CD4-positive, alpha-beta memory T cell (primary cell): ENCODE measurements at regions not wholly inside any gene's neighbourhood (a gene's known extent, or its start where the extent isn't known, plus 50 kb on each side); places are given as distances from the start of the nearest gene placed in this dataset.

Experiments used
- CTCF ChIA-PET: fragments of 350-600 bp; sonication (Branson Sonifier 250); formaldehyde crosslinking; loops from one replicate; lab custom pipeline; 2021; ENCODE audit warnings: inconsistent platforms; ENCODE audit not compliant: partially characterized antibody; lab: Charles Lee
- POLR2A ChIA-PET: fragments of 350-600 bp; sonication (Branson Sonifier 250); formaldehyde crosslinking; loops from one replicate; lab custom pipeline; 2021; ENCODE audit not compliant: partially characterized antibody; lab: Charles Lee
- DNase-seq, 5 donors: peaks; one replicate each; pipeline versions ENCODE4 v3.0.0 to v3.0.0-alpha.2; 2020 to 2022; ENCODE audit warnings: mixed read lengths in 1 of 5
- H3K27ac ChIP-seq: one replicate; pipeline ENCODE4 v1.7.0; 2013; ENCODE audit warnings: low read depth, low read length
- H3K27me3 ChIP-seq: 2 replicates; pipeline ENCODE4 v1.7.0; 2013; ENCODE audit warnings: mild to moderate bottlenecking, low read length, moderate library complexity; ENCODE audit not compliant: insufficient read depth
- H3K36me3 ChIP-seq: 2 replicates; pipeline ENCODE4 v1.7.0; 2013; ENCODE audit warnings: mild to moderate bottlenecking, low read length, moderate library complexity; ENCODE audit not compliant: insufficient read depth
- H3K4me1 ChIP-seq: 2 replicates; pipeline ENCODE4 v1.7.0; 2013; ENCODE audit warnings: mild to moderate bottlenecking, low read length, moderate library complexity; ENCODE audit not compliant: insufficient read depth
- H3K4me3 ChIP-seq, 2 donors: one replicate each; pipeline ENCODE4 v1.7.0; 2013; ENCODE audit warnings: low read length in 2 of 2, mild to moderate bottlenecking in 1 of 2
- H3K9me3 ChIP-seq, 2 donors: one replicate each; pipeline ENCODE4 v1.7.0; 2013; ENCODE audit warnings: low read length in 2 of 2, control low read depth in 1 of 2; ENCODE audit not compliant: control insufficient read depth in 1 of 2
- H3K27ac Mint-ChIP-seq, 7 donors: one replicate each; pipeline ENCODE4 v1.8.0; 2020 to 2021; ENCODE audit warnings: mixed read lengths in 7 of 7, mild to moderate bottlenecking in 6 of 7, inconsistent platforms in 3 of 7, moderate library complexity in 3 of 7
- H3K27me3 Mint-ChIP-seq, 2 donors: one replicate each; pipeline ENCODE4 v1.8.0; 2020 to 2021; ENCODE audit warnings: mixed read lengths in 2 of 2
- H3K36me3 Mint-ChIP-seq, 2 donors: one replicate each; pipeline ENCODE4 v1.8.0; 2020 to 2021; ENCODE audit warnings: mixed read lengths in 2 of 2, inconsistent platforms in 1 of 2, mild to moderate bottlenecking in 1 of 2
- H3K4me1 Mint-ChIP-seq, 4 donors: one replicate each; pipeline ENCODE4 v1.8.0; 2020 to 2021; ENCODE audit warnings: mixed read lengths in 4 of 4, mild to moderate bottlenecking in 1 of 4
- H3K4me3 Mint-ChIP-seq, 8 donors: one replicate each; pipeline ENCODE4 v1.8.0; 2020 to 2021; ENCODE audit warnings: mixed read lengths in 8 of 8, mild to moderate bottlenecking in 7 of 8, moderate library complexity in 6 of 8, inconsistent platforms in 3 of 8
- H3K9me3 Mint-ChIP-seq, 8 donors: one replicate each; pipeline ENCODE4 v1.8.0; 2020 to 2021; ENCODE audit warnings: mixed read lengths in 8 of 8, mild to moderate bottlenecking in 5 of 8, inconsistent platforms in 3 of 8, moderate library complexity in 1 of 8
- intact Hi-C: fragments of 100-400 bp; cut with micrococcal nuclease; formaldehyde crosslinking; loops from one replicate; pipeline ENCODE4 v1.15.1; 2023

DNA sequence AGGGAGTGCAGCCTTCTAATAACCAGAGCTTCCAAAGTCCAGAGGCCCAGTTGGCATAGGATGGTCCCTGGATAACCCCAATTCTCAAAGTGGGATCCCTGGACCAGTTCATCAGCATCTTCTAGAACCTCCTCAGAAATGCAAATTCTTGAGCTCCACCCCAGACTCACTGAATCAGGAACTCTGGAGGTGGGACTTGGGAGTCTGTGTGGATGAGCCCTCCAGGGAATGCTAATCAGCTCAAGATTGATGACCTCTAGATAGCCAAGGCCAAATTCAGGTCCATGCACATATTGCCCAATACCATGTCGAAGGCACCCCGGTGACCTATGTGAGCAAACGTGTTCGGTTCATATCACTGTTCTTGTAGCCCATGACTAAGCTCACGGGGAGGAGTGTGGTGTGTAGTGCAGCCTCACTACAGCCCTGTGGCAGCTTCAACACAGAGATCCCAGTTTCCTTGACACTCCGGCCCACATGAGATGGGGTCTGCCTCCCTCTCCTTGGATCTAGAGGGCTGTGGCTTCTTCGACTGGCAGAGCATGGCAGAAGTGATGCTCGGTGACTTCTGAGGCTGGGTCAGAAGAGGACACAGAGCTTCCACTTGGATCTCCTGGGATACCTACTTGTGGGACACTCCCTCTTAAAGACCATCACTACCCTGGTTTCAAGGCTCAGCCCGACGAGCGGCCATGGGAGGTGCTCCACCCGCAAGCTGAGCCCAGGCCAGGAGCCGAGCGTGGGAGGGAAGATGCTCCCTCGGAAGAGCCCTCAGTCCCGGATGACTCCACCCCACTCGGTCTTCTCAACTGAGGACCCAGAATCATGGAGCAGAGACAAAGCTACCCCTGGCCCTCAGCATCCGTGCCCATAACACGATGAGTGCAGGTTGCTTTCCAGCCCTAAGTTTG lies 151.1 kb upstream of the CST7 start:
- Mint-ChIP-seq H3K9me3 (no peaks in the 10 kb centered on the region), H3K4me3 (no peak overlapping the region), H3K27ac (no peak overlapping the region), H3K27me3 (peaks cover 4 to 7% of the 10 kb centered on the region in 2 donors), H3K4me1 (no peaks in the 10 kb centered on the region), H3K36me3 (no peaks in the 10 kb centered on the region)
- Histone ChIP-seq H3K4me3 (no peak overlapping the region), H3K9me3 (no peaks in the 10 kb centered on the region), H3K36me3 (no peaks in the 10 kb centered on the region), H3K4me1 (no peaks in the 10 kb centered on the region), H3K27me3 (no peaks in the 10 kb centered on the region), H3K27ac (no peak overlapping the region)
- no peak for DNase-seq
- intact Hi-C loops, result no loop called here
- CTCF ChIA-PET, result no interaction called here
- POLR2A ChIA-PET, result no interaction called here

DNA sequence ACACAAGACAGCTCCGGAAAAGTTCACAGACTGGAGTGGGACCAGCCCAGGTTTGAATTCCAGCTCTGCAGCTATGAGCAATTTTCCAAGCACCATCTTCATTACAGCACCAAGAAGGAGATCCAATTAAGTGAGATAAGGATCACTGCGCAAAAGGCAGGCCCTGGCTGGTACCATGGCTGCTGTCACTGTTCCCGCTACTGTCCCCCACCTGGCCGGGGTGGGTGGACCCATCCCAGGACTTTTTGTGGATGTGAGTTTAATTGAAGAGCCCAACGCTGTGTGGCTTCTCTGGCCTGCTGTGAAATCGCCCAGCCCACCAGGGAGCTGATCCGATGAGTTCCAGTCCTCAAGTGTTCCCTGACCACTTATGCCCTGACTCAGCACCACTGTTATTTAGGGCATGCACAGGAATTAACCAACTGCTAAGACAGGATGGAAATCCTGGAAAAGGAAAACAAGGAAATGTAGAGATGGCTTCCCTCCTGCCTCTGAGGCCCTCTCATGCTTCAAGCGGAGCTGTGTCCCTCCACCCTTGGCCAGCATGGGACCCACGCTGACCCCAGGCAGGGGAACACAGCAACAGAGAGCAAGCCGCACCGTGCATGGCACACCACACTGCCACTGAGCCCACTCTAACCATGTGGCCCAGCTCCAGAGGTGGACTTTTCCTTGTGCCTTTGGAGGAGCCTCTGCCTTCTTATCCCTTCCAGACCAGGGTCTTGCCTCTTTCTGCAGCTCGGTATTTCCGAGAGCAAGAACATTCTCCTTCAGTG lies 150.0 kb upstream of the CST7 start:
- H3K27me3 ChIP-seq, result no peaks in the 10 kb centered on the region
- H3K4me3 ChIP-seq, result no peak overlapping the region
- no peak overlapping the region for H3K4me3 Mint-ChIP-seq
- H3K27ac Mint-ChIP-seq, result no peak overlapping the region
- POLR2A ChIA-PET, result no interaction called here
- intact Hi-C loops, result no loop called here
- H3K4me1 ChIP-seq, result no peaks in the 10 kb centered on the region
- no peak overlapping the region for H3K27ac ChIP-seq
- H3K36me3 Mint-ChIP-seq, result no peaks in the 10 kb centered on the region
- no peaks in the 10 kb centered on the region for H3K36me3 ChIP-seq
- H3K4me1 Mint-ChIP-seq, result no peaks in the 10 kb centered on the region
- DNase-seq, result no peak
- no peaks in the 10 kb centered on the region for H3K9me3 ChIP-seq
- no peaks in the 10 kb centered on the region for H3K9me3 Mint-ChIP-seq
- H3K27me3 Mint-ChIP-seq, result peaks cover 4 to 7% of the 10 kb centered on the region in 2 donors
- CTCF ChIA-PET, result no interaction called here

DNA sequence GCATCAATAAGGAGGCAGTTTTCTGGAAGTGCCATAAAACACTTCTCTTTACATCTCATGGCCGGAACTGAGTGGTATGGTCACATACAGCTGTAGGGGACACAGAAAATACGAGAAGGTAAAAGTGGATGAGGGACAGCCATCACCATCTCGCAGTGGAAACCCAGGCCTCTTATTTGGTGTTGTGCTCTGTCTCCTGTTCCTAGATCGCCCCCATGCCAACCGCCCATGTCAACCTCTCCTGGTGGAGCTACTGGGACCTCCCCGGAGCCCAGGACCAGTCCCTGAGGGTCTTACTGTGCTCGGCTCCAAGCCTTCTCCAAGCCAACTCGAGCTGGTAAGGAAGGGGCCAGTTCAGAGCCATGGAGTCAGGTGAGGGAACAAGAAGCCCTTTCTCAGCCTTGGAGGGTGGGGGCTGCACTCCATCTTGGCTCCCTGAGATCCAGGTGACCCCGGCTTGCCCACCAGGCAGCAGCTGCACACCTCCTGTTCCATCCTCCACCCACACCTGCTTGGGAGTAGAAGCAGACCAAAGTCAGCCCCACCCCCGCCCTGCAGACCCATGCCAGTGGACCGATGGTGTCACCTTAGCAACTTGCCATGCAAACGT lies 149.0 kb upstream of the CST7 start:
- CTCF ChIA-PET, result no interaction called here
- POLR2A ChIA-PET, result no interaction called here

DNA sequence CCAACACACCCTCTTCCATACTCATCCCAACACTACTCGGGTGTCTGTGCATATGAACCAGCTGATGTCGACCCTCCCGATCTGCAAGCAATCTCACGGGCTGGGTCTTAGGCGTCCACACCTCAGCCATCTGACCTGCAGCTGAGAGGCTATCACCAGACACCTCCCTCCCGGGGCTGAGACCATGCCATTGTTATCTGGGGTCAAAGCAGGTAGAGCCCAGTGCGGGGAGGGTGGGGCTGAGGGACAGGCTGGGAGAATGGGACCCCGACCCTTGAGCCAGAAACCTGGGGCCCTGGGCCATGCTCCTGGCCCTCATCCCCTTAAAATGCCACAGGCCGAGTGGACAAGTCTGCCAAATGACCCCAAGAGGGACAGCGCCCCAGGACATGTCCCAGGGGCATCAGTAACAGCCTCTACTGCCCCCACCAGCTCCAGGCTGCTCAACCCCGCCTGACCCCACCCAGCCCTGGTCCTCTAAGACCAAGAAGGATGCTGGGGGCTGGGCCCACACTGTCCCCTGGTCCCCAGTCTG lies 146.7 kb upstream of the CST7 start:
- H3K27ac Mint-ChIP-seq, result no peak overlapping the region
- H3K9me3 Mint-ChIP-seq, result no peaks in the 10 kb centered on the region
- DNase-seq, result no peak
- H3K27ac ChIP-seq, result no peak overlapping the region
- ChIA-PET CTCF (no interaction called here), POLR2A (no interaction called here)
- intact Hi-C loops, result no loop called here
- H3K27me3 Mint-ChIP-seq, result peaks cover 0 to 3% of the 10 kb centered on the region in 2 donors
- no peaks in the 10 kb centered on the region for H3K4me1 Mint-ChIP-seq
- H3K4me3 ChIP-seq, result no peak overlapping the region
- H3K9me3 ChIP-seq, result no peaks in the 10 kb centered on the region
- H3K27me3 ChIP-seq, result no peaks in the 10 kb centered on the region
- no peaks in the 10 kb centered on the region for H3K36me3 Mint-ChIP-seq
- no peak overlapping the region for H3K4me3 Mint-ChIP-seq
- no peaks in the 10 kb centered on the region for H3K4me1 ChIP-seq
- no peaks in the 10 kb centered on the region for H3K36me3 ChIP-seq

More for the DNA sequence above, 149.0 kb upstream of the CST7 start:
- H3K9me3 ChIP-seq, result no peaks in the 10 kb centered on the region
- Mint-ChIP-seq H3K4me3 (no peak overlapping the region), H3K36me3 (no peaks in the 10 kb centered on the region), H3K27me3 (peaks cover 4% of the 10 kb centered on the region in 2 donors), H3K9me3 (no peaks in the 10 kb centered on the region), H3K27ac (no peak overlapping the region), H3K4me1 (no peaks in the 10 kb centered on the region)
- no peak overlapping the region for H3K4me3 ChIP-seq
- no peak overlapping the region for H3K27ac ChIP-seq
- no peaks in the 10 kb centered on the region for H3K27me3 ChIP-seq
- DNase-seq, result no peak
- no peaks in the 10 kb centered on the region for H3K36me3 ChIP-seq
- intact Hi-C loops, result no loop called here
- no peaks in the 10 kb centered on the region for H3K4me1 ChIP-seq

DNA sequence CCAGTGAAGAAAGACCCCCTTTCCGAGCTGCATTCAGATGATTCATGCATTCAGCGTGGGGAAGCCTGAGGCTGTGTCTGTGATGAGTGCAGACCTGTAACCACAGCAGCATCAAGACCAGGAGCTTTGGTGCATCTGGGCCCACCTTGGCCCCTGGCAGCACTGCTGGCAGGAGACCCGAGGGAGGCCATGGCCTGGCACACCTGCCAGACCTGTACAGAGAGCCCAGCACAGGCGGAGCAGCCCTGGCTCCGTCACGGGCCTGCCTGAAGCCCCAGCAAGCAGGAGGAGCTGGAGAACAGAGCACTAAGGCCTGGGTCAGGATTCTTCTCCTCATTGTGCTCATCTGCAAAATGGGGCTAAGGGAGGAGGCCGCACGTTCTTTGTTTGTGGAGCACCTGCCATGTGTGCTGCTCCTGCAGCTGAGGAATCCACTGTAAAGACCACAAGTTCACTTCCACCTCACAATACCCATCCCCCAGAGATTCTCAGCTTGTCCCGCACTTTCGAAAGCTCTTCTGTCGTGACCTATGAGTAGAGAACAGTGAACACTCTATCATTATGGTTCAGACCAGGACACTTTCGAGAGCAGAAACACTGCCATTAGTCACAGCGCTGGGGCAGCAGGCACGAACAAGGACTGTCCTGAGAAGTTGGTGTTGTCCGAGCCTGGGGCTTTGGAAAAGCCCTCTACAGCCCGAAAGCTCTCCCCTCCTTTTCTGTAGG lies 144.4 kb upstream of the CST7 start:
- no peaks in the 10 kb centered on the region for H3K4me1 ChIP-seq
- ChIA-PET POLR2A (no interaction called here), CTCF (no interaction called here)
- no peaks in the 10 kb centered on the region for H3K9me3 Mint-ChIP-seq
- H3K4me1 Mint-ChIP-seq, result no peaks in the 10 kb centered on the region
- H3K27ac ChIP-seq, result no peak overlapping the region
- H3K36me3 Mint-ChIP-seq, result no peaks in the 10 kb centered on the region
- no peak for DNase-seq
- H3K27ac Mint-ChIP-seq, result no peak overlapping the region
- H3K4me3 Mint-ChIP-seq, result no peak overlapping the region
- no peaks in the 10 kb centered on the region for H3K36me3 ChIP-seq
- intact Hi-C loops, result no loop called here
- H3K4me3 ChIP-seq, result no peak overlapping the region
- peaks cover 2 to 8% of the 10 kb centered on the region in 2 donors for H3K27me3 Mint-ChIP-seq
- no peaks in the 10 kb centered on the region for H3K9me3 ChIP-seq
- no peaks in the 10 kb centered on the region for H3K27me3 ChIP-seq

DNA sequence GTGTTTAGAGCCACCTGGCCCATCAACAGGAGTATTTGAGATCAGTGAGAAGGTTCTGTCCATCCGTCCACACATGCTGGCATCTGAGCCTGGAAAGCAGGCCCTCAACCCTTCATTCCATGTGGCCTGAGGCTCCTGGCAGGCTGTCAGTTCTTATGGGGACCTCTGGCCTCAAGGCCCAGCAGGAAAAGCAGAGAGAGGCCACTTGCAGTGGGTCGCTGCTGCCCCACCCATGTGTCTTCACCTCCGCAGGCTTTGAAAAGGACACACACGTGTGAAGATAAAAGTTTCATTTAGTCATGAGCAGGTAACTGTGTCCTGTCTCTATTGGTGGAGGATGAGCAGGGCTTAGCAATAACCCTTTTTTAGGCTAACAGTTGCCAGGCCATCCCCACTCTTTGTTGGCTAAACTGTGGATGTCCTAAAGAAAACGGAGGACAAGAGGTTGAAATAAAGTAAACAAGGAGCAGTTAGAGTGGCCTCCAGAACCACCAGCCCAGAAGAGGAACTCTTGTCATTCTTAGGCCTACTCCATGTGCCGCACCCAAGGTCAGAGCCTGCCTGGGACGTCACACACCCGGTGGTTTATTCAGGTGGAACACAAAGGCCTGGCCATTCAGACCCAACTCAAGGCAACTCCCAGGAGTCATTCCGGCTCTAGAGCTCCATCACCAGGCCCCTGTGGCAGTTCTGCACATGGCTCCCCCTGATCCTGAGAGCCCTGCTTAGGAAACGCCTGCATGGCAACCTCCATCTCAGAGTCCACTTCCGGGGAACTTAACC lies 143.4 kb upstream of the CST7 start:
- DNase-seq, result no peak

More for the DNA sequence above, 143.4 kb upstream of the CST7 start:
- H3K27ac ChIP-seq, result no peak overlapping the region
- no peaks in the 10 kb centered on the region for H3K27me3 ChIP-seq
- no peaks in the 10 kb centered on the region for H3K36me3 Mint-ChIP-seq
- no peak overlapping the region for H3K27ac Mint-ChIP-seq
- CTCF ChIA-PET, result no interaction called here
- H3K4me3 Mint-ChIP-seq, result no peak overlapping the region
- no peaks in the 10 kb centered on the region for H3K9me3 ChIP-seq
- H3K27me3 Mint-ChIP-seq, result peaks cover 4 to 8% of the 10 kb centered on the region in 2 donors
- no peaks in the 10 kb centered on the region for H3K36me3 ChIP-seq
- no peak overlapping the region for H3K4me3 ChIP-seq
- no peaks in the 10 kb centered on the region for H3K9me3 Mint-ChIP-seq
- H3K4me1 Mint-ChIP-seq, result no peaks in the 10 kb centered on the region
- H3K4me1 ChIP-seq, result no peaks in the 10 kb centered on the region
- POLR2A ChIA-PET, result no interaction called here
- intact Hi-C loops, result no loop called here
